Transverse colon (tissue), 4 donors: ENCODE measurements at regions not wholly inside any gene's neighbourhood (a gene's known extent, or its start where the extent isn't known, plus 50 kb on each side); places are given as distances from the start of the nearest gene placed in this dataset.

Experiments used
- DNase-seq: peaks from one replicate; pipeline ENCODE4 v3.0.0-alpha.2; 2019
- H3K27ac ChIP-seq, 4 donors: fragments of 200-600 bp; sonication (generic); 2 replicates each; pipeline ENCODE4 v1.5.1; 2016 to 2018; ENCODE audit warnings: inconsistent platforms in 4 of 4
- H3K27me3 ChIP-seq: fragments of 200-600 bp; sonication (generic); 2 replicates; pipeline ENCODE4 v1.5.1; 2017; ENCODE audit warnings: inconsistent platforms
- H3K36me3 ChIP-seq, 4 donors: fragments of 200-600 bp; sonication (generic); 2 replicates each; pipeline ENCODE4 v1.5.1; 2017 to 2019; ENCODE audit warnings: inconsistent platforms in 4 of 4
- H3K4me1 ChIP-seq, 4 donors: fragments of 200-600 bp; sonication (generic); 2 replicates each; pipeline ENCODE4 v1.5.1; 2017 to 2020; ENCODE audit warnings: inconsistent platforms in 4 of 4
- H3K4me3 ChIP-seq, 4 donors: fragments of 200-600 bp; sonication (generic); 1 replicate in 1 of 4; 2 replicates in 3 of 4; pipeline versions ENCODE4 v1.5.1 to v1.6.1; 2017 to 2019; ENCODE audit warnings: inconsistent platforms in 4 of 4
- H3K9me3 ChIP-seq, 2 donors: fragments of 200-600 bp; sonication (generic); 2 replicates each; pipeline ENCODE4 v1.5.1; 2017 to 2019; ENCODE audit warnings: inconsistent platforms in 2 of 2
- EP300 ChIP-seq: sonication (generic); formaldehyde crosslinking; IDR thresholded peaks from one replicate; pipeline ENCODE4 v1.6.1; 2017; ENCODE audit warnings: antibody characterized with exemption, low read depth
- POLR2A ChIP-seq: fragments of 450-650 bp; IDR thresholded peaks from one replicate; pipeline ENCODE4 v1.6.1; 2016; ENCODE audit warnings: antibody characterized with exemption, mild to moderate bottlenecking, moderate library complexity
- POLR2AphosphoS5 ChIP-seq, 3 donors: sonication (generic); formaldehyde crosslinking; IDR thresholded peaks; one replicate each; pipeline ENCODE4 v1.6.1; 2016; ENCODE audit warnings: antibody characterized with exemption in 3 of 3
- WGBS, 2 donors: methylation state at CpG; one replicate each; pipeline ENCODE4 v1.1.5; 2018; ENCODE audit warnings: low coverage in 1 of 2; 5-methylcytosine and 5-hydroxymethylcytosine counted together
- in situ Hi-C, 4 donors: fragments of 200-750 bp; cut with MboI; loops; one replicate each; pipeline versions ENCODE4 v1.15.0 to v1.15.1; 2017; ENCODE audit warnings: low sequenced_read_pairs in 3 of 4, low pct_ligation_motif_present in 1 of 4, low pct_unique_long_range_greater_than_20kb in 1 of 4
- intact Hi-C: fragments of 100-400 bp; cut with DNase I; formaldehyde crosslinking; loops from one replicate; pipeline ENCODE4 v1.15.1; 2023; ENCODE audit warnings: low total_unique reads
- TF ChIP-seq, protein P1 (sequence below), 5 experiments: fragments of 200-600 bp in 3 of 5; fragments of 450-650 bp in 2 of 5; sonication (generic) in 3 of 5; IDR thresholded peaks; 1 replicate in 2 of 5; 2 replicates in 3 of 5; pipeline ENCODE4 v1.5.1; 2016 to 2017; ENCODE audit warnings: antibody characterized with exemption in 5 of 5, inconsistent platforms in 3 of 5, mild to moderate bottlenecking in 2 of 5, moderate library complexity in 1 of 5

DNA sequence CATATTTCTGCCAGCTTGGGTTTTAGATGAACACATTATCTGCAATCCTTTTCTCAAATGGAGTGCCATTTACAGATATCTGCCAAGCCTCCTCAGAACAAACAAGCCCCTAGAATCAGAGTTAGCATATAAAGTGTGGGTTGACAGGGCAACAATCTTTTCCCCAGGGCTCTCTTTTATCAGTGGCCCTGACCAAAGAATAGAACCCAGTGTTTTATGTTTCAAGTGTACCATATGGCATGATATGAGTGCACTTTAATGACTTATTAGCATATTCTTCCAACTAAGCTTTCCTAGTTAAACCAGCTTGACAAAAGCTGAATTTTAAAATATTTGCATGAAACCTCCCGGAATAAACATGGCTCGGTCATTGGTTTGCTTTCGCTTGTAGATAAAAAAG is 57.3 kb downstream of the EVX1 start:
- intact Hi-C loops, result no loop called here
- Histone ChIP-seq H3K27ac (no peak overlapping the region), H3K36me3 (no peaks in the 10 kb centered on the region), H3K4me1 (no peaks in the 10 kb centered on the region), H3K27me3 (no peaks in the 10 kb centered on the region), H3K4me3 (no peak overlapping the region), H3K9me3 (no peaks in the 10 kb centered on the region)
- no peak for DNase-seq
- 89% methylated on average over 3 of the region's 3 CpGs; no CpG with 5 or more reads in 1 of the 2 donors for WGBS, 2 donors
- in situ Hi-C loops, result no loop called here
- TF ChIP-seq POLR2A (no peak), EP300 (no peak), POLR2AphosphoS5 (IDR thresholded peaks at IDR 0.05) (no peak)
- TF ChIP-seq, protein P1, sequence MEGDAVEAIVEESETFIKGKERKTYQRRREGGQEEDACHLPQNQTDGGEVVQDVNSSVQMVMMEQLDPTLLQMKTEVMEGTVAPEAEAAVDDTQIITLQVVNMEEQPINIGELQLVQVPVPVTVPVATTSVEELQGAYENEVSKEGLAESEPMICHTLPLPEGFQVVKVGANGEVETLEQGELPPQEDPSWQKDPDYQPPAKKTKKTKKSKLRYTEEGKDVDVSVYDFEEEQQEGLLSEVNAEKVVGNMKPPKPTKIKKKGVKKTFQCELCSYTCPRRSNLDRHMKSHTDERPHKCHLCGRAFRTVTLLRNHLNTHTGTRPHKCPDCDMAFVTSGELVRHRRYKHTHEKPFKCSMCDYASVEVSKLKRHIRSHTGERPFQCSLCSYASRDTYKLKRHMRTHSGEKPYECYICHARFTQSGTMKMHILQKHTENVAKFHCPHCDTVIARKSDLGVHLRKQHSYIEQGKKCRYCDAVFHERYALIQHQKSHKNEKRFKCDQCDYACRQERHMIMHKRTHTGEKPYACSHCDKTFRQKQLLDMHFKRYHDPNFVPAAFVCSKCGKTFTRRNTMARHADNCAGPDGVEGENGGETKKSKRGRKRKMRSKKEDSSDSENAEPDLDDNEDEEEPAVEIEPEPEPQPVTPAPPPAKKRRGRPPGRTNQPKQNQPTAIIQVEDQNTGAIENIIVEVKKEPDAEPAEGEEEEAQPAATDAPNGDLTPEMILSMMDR (IDR thresholded peaks at IDR 0.05), result no peak

DNA sequence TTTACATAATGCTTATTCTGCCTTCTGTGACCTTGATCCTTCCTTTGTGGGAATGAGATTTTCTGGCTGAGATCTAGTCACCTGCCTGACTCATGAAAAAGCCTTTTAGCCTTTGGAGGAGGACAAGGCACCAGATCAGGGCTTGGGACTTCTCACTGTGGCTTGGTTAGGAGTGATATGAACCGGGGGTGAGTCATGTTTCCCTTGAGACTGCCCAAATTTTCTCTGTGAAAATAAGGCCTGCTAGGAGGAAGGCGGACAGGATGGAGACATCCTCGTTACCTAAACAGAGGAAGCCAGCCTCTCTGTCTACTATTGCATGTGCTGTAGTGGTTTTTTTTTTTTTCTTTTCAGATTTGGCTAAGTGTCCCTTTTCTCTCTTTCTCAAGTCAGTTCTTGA is 57.8 kb downstream of the EVX1 start:
- H3K27me3 ChIP-seq, result no peaks in the 10 kb centered on the region
- H3K9me3 ChIP-seq, result no peaks in the 10 kb centered on the region
- DNase-seq, result no peak
- H3K36me3 ChIP-seq, result no peaks in the 10 kb centered on the region
- intact Hi-C loops, result no loop called here
- no peak overlapping the region for H3K4me3 ChIP-seq
- H3K4me1 ChIP-seq, result no peaks in the 10 kb centered on the region
- in situ Hi-C loops, result no loop called here
- WGBS, 2 donors, result 73 to 82% methylated on average over 3 of the region's 3 CpGs
- no peak overlapping the region for H3K27ac ChIP-seq
- TF ChIP-seq POLR2A, result no peak
- TF ChIP-seq, protein P1 (IDR thresholded peaks at IDR 0.05), result no peak
- no peak for TF ChIP-seq EP300
- TF ChIP-seq POLR2AphosphoS5 (IDR thresholded peaks at IDR 0.05), result no peak

DNA sequence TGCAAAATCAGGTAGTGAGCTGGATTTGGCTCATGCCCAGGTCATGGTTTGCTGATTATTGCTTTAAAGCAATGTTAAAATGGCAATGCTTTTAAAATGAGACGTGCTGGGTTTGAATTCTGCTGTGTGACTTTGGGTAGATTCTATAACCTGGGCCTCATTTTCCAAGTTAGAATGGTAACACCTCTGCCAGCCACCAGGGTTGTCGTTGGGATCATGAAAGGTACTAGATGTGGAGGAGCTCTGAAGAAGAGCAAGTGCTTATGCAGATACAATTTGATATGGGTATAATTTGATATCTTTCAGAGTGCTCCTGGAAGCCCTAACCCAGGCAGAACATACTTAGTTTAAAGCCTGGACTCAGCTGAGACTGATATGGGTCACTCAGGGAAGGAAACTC is 60.0 kb downstream of the EVX1 start:
- H3K27ac ChIP-seq, result no peak overlapping the region
- in situ Hi-C loops (no loop called here), intact Hi-C loops (no loop called here)
- no peaks in the 10 kb centered on the region for H3K9me3 ChIP-seq
- no peak for DNase-seq
- no peaks in the 10 kb centered on the region for H3K36me3 ChIP-seq
- no peaks in the 10 kb centered on the region for H3K4me1 ChIP-seq
- H3K27me3 ChIP-seq, result no peaks in the 10 kb centered on the region
- H3K4me3 ChIP-seq, result no peak overlapping the region
- 79 to 82% methylated on average over 2 of the region's 2 CpGs for WGBS, 2 donors
- no peak for TF ChIP-seq POLR2AphosphoS5 (IDR thresholded peaks at IDR 0.05)
- no peak for TF ChIP-seq POLR2A
- no peak for TF ChIP-seq EP300
- TF ChIP-seq, protein P1 (IDR thresholded peaks at IDR 0.05), result no peak

DNA sequence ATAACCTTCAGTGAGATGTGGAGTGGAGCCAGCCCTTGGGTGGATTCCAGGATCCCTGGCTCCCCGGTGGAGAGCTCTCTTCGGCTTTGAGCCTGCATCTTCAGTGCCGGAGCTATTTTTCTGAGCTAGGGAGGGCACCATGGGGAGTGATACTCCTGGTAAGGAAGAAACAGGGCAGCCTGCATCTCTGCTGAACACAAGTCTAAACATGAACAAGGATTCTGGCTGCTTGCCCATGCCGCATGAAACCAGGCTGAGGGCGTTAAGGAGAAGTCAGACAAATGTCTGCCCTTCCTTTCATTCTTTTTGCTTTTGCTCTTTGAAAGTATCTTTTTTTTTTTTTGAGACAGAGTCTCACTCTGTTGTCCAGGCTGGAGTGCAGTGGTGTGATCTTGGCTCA is 60.4 kb downstream of the EVX1 start:
- intact Hi-C loops, result no loop called here
- no peak for DNase-seq
- H3K36me3 ChIP-seq, result no peaks in the 10 kb centered on the region
- H3K27me3 ChIP-seq, result no peaks in the 10 kb centered on the region
- 49 to 63% methylated on average over 2 to 5 of the region's 5 CpGs for whole genome bisulfite sequencing, 2 donors
- no peaks in the 10 kb centered on the region for H3K9me3 ChIP-seq
- TF ChIP-seq POLR2A, result no peak
- TF ChIP-seq, protein P1 (IDR thresholded peaks at IDR 0.05), result no peak
- TF ChIP-seq POLR2AphosphoS5 (IDR thresholded peaks at IDR 0.05), result no peak
- TF ChIP-seq EP300, result no peak
- in situ Hi-C loops, result no loop called here
- no peak overlapping the region for H3K4me3 ChIP-seq
- no peak overlapping the region for H3K27ac ChIP-seq
- no peaks in the 10 kb centered on the region for H3K4me1 ChIP-seq
